Stimulated activated CD8-positive, alpha-beta memory T cell treated with anti-CD3 and anti-CD28 coated beads, Interleukin-7, amount 100 ng/mL, for 1 hour (primary cell): ENCODE measurements at regions not wholly inside any gene's neighbourhood (a gene's known extent, or its start where the extent isn't known, plus 50 kb on each side); places are given as distances from the start of the nearest gene placed in this dataset.
"Not testable (repeated sequence)": the region's sequence is repeated elsewhere in the genome, so short reads cannot be mapped to it uniquely, and the experiment has no call there.

Experiments used
- DNase-seq, 2 donors: peaks; one replicate each; pipeline ENCODE4 v3.0.0-alpha.2; 2020; ENCODE audit warnings: low read depth in 2 of 2

GRCh38 chr3:197407053-197407452 lies 108.6 kb upstream of the DLG1 start:
- DNase-seq = no peak

DNA sequence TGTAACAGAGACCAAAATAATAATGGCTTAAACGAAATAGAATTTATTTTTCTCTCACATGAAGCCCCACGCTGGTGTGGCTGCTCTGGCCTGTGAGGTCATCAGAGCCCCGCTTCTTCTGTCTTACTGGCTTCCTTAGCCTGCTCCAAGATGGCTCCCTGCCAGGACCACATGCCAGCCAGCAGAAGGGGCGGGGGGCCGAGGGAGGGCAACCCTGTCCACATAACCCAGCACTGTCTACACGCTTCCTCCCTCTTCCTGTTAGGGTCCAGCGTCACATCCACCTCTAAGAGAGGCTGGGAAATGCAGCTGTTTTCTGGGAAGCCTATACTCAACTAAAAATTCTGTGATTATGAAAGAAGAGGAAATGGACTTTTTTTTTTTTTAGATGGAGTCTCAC lies 107.9 kb upstream of the DLG1 start:
- no peak for DNase-seq

GRCh38 chr3:197404754-197405153 lies 106.3 kb upstream of the DLG1 start:
- DNase-seq = no peak

DNA sequence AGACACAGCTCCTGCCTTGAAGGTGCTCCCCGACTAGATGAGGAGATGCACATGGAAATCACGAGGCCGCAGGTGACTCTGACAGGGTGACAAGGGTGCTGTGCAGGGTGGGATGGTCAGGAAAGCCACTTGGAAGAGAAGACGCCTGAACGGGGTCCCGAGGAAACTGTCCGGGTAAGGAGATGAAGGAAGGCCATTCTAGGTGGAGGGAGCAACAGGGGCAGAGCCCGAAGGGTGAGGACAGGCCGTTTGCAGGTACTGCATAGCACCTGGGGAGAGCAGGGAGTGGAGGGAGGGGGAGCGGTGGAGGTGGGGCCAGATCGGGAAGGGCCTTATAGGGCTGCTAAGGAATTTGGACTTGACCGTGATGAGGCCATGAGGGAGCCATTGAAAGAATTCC lies 105.6 kb upstream of the DLG1 start:
- DNase-seq = no peak

- not testable (repeated sequence) for DNase-seq
These were observed 104.0 kb upstream of the DLG1 start for GRCh38 chr3:197402401-197402800.

DNA sequence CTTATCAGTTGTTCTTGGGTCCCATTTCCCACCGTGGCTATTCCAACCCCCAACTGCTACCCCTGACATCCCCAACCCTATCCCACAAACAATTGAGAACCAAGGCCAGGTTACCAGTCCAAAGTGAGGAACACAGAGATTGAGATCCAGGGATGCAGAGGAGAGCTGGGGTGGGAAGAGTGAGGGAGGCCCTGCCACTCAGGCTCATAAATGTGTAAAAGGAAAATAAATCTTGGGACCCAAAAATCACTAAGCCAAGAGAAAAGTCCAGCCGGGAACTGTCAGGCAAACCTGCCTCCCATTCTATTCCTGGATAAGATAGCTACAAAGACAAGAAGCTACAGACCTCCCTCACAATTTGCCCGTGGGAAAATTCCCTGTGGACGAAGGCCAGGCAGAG lies 101.1 kb upstream of the DLG1 start:
- DNase-seq = no peak

- DNase-seq = no peak
These were observed 100.0 kb upstream of the DLG1 start for GRCh38 chr3:197398286-197398878.

- no peak for DNase-seq
These were observed 99.4 kb upstream of the DLG1 start for GRCh38 chr3:197397838-197398237.

GRCh38 chr3:197394464-197395321 lies 96.3 kb upstream of the DLG1 start:
- peak in 1 of 2 donors; percentile 1 for DNase-seq

GRCh38 chr3:197394126-197394463 lies 95.7 kb upstream of the DLG1 start:
- not testable (repeated sequence) for DNase-seq

- no peak for DNase-seq
These were observed 95.3 kb upstream of the DLG1 start for GRCh38 chr3:197393711-197394110.

GRCh38 chr3:197392961-197393360 lies 94.5 kb upstream of the DLG1 start:
- DNase-seq = no peak

GRCh38 chr3:197381371-197381770 lies 83.0 kb upstream of the DLG1 start:
- DNase-seq = no peak

GRCh38 chr3:197380786-197381185 lies 82.4 kb upstream of the DLG1 start:
- DNase-seq = no peak

DNA sequence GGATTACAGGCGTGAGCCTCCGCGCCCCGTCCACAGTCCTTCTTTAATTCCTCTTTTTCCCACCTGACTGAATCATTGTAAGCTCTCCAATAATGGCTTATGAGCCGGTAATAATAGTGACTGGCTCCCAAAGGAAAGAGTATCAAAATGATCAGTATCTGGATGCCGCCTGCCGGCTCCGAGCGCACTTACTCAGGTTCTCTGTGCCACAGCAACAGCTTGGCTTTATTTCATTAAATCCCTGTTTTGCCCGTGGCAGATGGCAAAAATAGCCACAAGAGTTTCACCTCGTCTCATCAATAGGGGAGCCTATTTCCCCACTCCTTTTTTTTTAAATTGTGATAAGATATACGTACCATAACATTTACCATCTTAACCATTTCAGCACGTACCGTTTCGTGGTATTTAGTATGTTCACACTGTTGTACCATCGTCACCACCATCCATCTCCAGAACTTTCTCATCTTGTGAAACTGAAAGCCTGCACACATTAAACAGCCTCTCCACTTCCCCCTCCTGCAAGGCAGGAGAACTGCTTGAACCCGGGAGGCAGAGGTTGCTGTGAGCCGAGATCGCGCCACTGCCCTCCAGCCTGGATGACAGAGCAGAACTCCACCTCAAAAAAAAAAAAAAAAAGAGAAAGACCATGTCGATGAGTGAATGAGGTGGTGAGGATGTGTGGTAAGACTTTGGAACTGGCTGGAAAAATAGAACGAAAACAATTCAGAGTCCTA lies 80.7 kb upstream of the DLG1 start:
- DNase-seq = no peak

GRCh38 chr3:197376735-197377555 lies 78.5 kb upstream of the DLG1 start:
- no peak for DNase-seq

- DNase-seq = no peak
These were observed 77.6 kb upstream of the DLG1 start for GRCh38 chr3:197376020-197376419.

DNA sequence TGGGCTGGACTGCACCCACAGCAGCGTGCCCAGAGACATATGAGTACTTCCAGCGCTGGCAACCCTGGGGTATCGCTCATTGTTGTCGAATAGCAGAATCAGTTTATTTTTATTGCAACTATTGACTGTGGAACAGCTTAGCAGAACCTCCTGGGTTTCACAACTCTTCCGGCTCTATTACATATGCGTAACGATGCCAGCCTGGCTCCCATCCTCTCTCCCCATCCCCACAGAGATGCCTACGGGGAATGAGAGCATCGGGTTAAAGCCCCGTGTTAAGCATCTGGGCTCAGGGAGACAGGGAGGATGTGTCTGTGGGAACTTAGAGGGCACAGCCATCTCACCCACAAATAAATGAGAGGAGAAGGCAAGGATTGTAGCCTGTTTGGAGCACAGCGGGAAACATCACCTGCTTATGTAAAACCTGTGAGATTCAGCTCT lies 76.6 kb upstream of the DLG1 start:
- DNase-seq = no peak

GRCh38 chr3:197373096-197373495 lies 74.7 kb upstream of the DLG1 start:
- DNase-seq = no peak

DNA sequence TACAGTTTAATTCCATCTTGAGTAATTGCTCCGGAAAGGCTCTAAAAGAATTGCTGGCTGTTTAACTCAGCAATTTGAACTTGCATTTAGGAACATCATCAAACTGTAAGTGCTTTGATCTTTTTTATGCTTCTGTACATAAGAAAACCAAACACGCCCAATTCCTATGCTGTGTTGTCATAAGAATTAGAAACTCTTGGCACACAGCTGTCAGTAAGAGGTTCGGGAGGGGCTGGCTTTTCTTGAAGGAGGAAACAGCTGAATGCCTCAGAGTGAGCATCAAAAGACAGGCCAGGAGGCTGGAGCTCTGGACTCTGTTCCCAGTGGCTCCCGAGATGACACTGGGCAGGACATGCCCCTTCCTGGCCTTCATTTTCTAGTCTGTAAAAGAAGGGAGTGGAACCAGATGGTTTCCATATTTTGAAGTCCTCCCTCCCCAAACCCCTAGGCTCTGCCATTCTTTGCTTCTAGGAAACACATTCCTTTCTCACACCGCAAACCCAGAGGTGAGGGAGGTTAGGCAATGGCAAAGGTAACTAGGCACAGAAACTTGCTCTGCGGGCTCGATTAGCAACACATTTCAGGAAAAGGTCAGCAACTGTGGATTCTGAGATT lies 73.7 kb upstream of the DLG1 start:
- DNase-seq = no peak

- no peak for DNase-seq
These were observed 73.2 kb upstream of the DLG1 start for GRCh38 chr3:197371591-197372046.
